ENCODE measurements at regions not wholly inside any gene's neighbourhood (a gene's known extent, or its start where the extent isn't known, plus 50 kb on each side); places are given as distances from the start of the nearest gene placed in this dataset.

DNA sequence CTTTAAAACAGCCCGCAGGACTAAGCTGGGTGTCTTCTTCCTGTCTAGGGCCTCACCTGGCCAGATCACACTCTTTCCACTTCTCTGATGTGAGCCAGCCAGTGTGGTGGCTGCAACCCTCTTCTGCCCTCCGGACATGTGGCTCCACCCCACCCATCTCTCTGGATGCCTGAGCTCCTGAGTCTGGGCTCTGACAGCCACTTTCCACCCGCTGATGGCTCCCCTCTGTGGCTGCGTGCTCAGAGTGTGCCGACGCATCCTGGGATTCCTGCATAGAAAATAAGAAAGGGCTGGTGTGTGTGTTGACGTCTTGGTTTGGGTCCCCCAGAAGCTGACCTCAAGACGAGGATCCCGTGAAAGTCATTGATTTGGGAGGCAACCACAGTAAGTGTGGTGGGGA is 181.6 kb downstream of the URI1 start:
- Mint-ChIP-seq H3K27me3 (ENCODE audit: low read depth) (no peaks in the 10 kb centered on the region), H3K4me3 (no peak overlapping the region), H3K4me1 (ENCODE audit: low read depth) (no peaks in the 10 kb centered on the region), H3K36me3 (ENCODE audit: low read depth) (no peaks in the 10 kb centered on the region), H3K27ac (no peak overlapping the region), H3K9me3 (ENCODE audit: insufficient read depth) (no peaks in the 10 kb centered on the region)
- POLR2A ChIA-PET, result interaction anchor here (0.6 kb wide), 1 partner anchor 671 kb away, joined by 3 read pairs; no protein-coding TSS in a partner anchor
- DNase-seq (no peak), ATAC-seq (no peak)
- CTCF ChIA-PET, result no interaction called here

DNA sequence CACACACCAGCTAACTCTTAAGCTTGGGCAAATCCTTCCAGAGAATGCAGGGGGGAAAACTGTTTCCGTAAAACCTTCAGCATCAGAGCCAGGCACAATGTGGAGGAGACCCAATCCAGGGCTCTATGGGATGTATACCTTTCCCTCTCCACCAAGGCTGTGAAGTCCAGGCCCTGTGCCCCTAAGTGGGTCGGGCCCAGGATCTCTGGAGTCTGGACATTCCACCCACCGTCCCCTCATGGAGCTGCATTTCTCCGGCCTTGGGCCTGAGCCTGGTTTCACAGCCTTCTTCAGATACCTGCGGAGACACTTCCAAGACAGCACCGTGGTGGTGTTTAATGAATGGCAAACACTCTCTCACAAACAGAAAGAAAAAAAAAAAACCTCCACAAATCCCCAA is 186.2 kb downstream of the URI1 start:
- Mint-ChIP-seq H3K27ac (no peak overlapping the region), H3K4me1 (ENCODE audit: low read depth) (no peaks in the 10 kb centered on the region), H3K27me3 (ENCODE audit: low read depth) (no peaks in the 10 kb centered on the region), H3K4me3 (no peak overlapping the region), H3K9me3 (ENCODE audit: insufficient read depth) (no peaks in the 10 kb centered on the region), H3K36me3 (ENCODE audit: low read depth) (no peaks in the 10 kb centered on the region)
- no peak for DNase-seq
- no peak for ATAC-seq
- ChIA-PET POLR2A (no interaction called here), CTCF (no interaction called here)

DNA sequence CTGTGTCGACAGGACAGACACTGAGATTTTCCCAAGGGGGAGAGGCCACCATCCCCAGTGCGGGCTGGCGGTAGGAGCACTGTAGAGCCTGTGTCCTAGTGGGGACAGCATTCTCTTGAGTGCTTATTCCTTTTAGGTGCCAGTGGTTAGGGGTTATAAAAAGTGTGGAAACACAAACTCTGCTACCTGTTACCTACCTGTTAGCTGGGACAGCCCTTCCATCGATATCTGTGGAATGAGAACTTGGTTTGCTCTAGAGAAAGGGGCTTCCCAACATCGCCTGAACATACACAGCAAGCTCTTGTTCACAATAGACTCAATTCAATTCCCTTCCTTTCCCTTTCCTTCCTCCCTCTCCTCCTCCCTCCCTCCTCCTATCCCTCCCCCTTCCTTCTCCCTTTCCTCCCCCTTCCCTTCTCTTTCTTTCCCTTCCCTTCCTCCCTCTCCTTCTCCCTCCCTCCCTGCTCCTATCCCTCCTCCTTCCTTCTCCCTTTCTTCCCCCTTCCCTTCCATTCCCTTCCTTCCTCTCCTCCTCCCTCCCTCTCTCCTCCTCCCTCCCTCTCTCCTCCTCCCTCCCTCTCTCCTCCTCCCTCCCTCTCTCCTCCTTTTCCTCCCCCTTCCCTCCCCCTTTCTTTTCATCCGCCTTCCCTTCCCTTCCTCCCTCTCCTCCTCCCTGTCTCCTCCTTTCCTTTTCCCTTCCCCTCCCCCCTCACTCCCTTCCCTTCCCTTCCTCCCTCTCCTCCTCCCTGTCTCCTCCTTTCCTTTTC is 188.5 kb downstream of the URI1 start:
- CTCF ChIA-PET, result no interaction called here

GRCh38 chr19:30131246-30131645 is 189.2 kb downstream of the URI1 start:
- CTCF ChIA-PET, result no interaction called here

More for the DNA sequence above, 188.5 kb downstream of the URI1 start:
- Mint-ChIP-seq H3K27me3 (ENCODE audit: low read depth) (peaks cover 4% of the 10 kb centered on the region), H3K27ac (no peak overlapping the region), H3K36me3 (ENCODE audit: low read depth) (no peaks in the 10 kb centered on the region), H3K4me1 (ENCODE audit: low read depth) (no peaks in the 10 kb centered on the region), H3K4me3 (no peak overlapping the region), H3K9me3 (ENCODE audit: insufficient read depth) (no peaks in the 10 kb centered on the region)
- POLR2A ChIA-PET, result no interaction called here
- no peak for DNase-seq
- no peak for ATAC-seq

GRCh38 chr19:30131722-30132291 is 189.8 kb downstream of the URI1 start:
- H3K27ac Mint-ChIP-seq, result no peak overlapping the region
- ChIA-PET CTCF (no interaction called here), POLR2A (no interaction called here)
- peaks cover 4% of the 10 kb centered on the region for H3K27me3 Mint-ChIP-seq (ENCODE audit: low read depth)
- no peak overlapping the region for H3K4me3 Mint-ChIP-seq
- no peaks in the 10 kb centered on the region for H3K36me3 Mint-ChIP-seq (ENCODE audit: low read depth)
- DNase-seq (no peak), ATAC-seq (no peak)
- H3K9me3 Mint-ChIP-seq (ENCODE audit: insufficient read depth), result no peaks in the 10 kb centered on the region
- H3K4me1 Mint-ChIP-seq (ENCODE audit: low read depth), result no peaks in the 10 kb centered on the region

More at GRCh38 chr19:30131246-30131645, 189.2 kb downstream of the URI1 start:
- DNase-seq (no peak), ATAC-seq (no peak)
- H3K36me3 Mint-ChIP-seq (ENCODE audit: low read depth), result no peaks in the 10 kb centered on the region
- POLR2A ChIA-PET, result no interaction called here
- H3K27me3 Mint-ChIP-seq (ENCODE audit: low read depth), result peaks cover 4% of the 10 kb centered on the region
- no peaks in the 10 kb centered on the region for H3K4me1 Mint-ChIP-seq (ENCODE audit: low read depth)
- H3K4me3 Mint-ChIP-seq, result no peak overlapping the region
- H3K9me3 Mint-ChIP-seq (ENCODE audit: insufficient read depth), result no peaks in the 10 kb centered on the region
- no peak overlapping the region for H3K27ac Mint-ChIP-seq

GRCh38 chr19:30132343-30133075 is 190.5 kb downstream of the URI1 start:
- DNase-seq (no peak), ATAC-seq (no peak)
- Mint-ChIP-seq H3K9me3 (ENCODE audit: insufficient read depth) (no peaks in the 10 kb centered on the region), H3K36me3 (ENCODE audit: low read depth) (no peaks in the 10 kb centered on the region), H3K4me1 (ENCODE audit: low read depth) (no peaks in the 10 kb centered on the region), H3K4me3 (no peak overlapping the region), H3K27me3 (ENCODE audit: low read depth) (peaks cover 4% of the 10 kb centered on the region), H3K27ac (no peak overlapping the region)
- POLR2A ChIA-PET, result no interaction called here
- CTCF ChIA-PET, result no interaction called here

- CTCF ChIA-PET, result no interaction called here
- Mint-ChIP-seq H3K36me3 (ENCODE audit: low read depth) (no peaks in the 10 kb centered on the region), H3K4me1 (ENCODE audit: low read depth) (no peaks in the 10 kb centered on the region), H3K27ac (no peak overlapping the region), H3K4me3 (no peak overlapping the region), H3K27me3 (ENCODE audit: low read depth) (peaks cover 4% of the 10 kb centered on the region), H3K9me3 (ENCODE audit: insufficient read depth) (no peaks in the 10 kb centered on the region)
- POLR2A ChIA-PET, result no interaction called here
- no peak for DNase-seq
- ATAC-seq, result no peak
These were observed 191.8 kb downstream of the URI1 start for GRCh38 chr19:30133803-30134202.

DNA sequence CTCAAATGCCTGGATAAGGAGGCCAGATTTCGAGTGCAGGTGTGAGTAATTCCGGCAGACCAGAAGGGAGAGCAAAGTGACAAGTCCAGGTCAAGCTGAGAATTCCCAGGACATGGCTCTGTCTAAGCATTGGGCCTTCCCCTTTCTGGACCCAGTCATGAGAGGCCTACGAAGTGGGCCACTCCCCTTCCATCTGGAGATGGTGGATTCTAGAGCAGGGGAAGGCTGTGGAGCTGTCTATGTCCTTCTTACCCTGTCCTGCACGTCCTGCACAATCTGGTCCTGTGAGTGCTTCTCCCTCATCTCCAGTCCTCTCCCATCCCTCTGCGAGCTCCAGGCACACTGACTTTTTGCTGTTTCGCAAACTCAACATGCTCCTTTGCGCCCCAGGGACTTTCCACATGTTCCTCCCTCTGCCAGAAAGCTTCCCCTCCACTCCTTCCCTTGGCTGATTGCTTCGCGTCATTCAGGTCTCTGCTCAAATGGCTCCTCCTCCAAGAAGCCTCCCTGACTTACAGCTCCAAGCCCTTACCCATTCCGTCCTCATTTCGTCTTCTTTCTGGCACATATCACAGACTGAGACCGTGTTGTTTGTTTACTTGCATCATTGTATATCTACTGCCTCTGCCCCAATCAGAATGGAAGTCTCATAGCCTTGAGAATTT is 193.2 kb downstream of the URI1 start:
- ATAC-seq, result no peak

GRCh38 chr19:30135797-30136196 is 193.8 kb downstream of the URI1 start:
- ChIA-PET CTCF (no interaction called here), POLR2A (no interaction called here)
- no peaks in the 10 kb centered on the region for H3K36me3 Mint-ChIP-seq (ENCODE audit: low read depth)
- H3K9me3 Mint-ChIP-seq (ENCODE audit: insufficient read depth), result no peaks in the 10 kb centered on the region
- DNase-seq (no peak), ATAC-seq (no peak)
- peaks cover 4% of the 10 kb centered on the region for H3K27me3 Mint-ChIP-seq (ENCODE audit: low read depth)
- no peak overlapping the region for H3K27ac Mint-ChIP-seq
- H3K4me3 Mint-ChIP-seq, result no peak overlapping the region
- no peaks in the 10 kb centered on the region for H3K4me1 Mint-ChIP-seq (ENCODE audit: low read depth)

More for the DNA sequence above, 193.2 kb downstream of the URI1 start:
- no peak for DNase-seq
- no peak overlapping the region for H3K27ac Mint-ChIP-seq
- no peak overlapping the region for H3K4me3 Mint-ChIP-seq
- ChIA-PET CTCF (no interaction called here), POLR2A (no interaction called here)
- no peaks in the 10 kb centered on the region for H3K4me1 Mint-ChIP-seq (ENCODE audit: low read depth)
- no peaks in the 10 kb centered on the region for H3K9me3 Mint-ChIP-seq (ENCODE audit: insufficient read depth)
- peaks cover 4% of the 10 kb centered on the region for H3K27me3 Mint-ChIP-seq (ENCODE audit: low read depth)
- H3K36me3 Mint-ChIP-seq (ENCODE audit: low read depth), result no peaks in the 10 kb centered on the region

- Mint-ChIP-seq H3K27ac (no peak overlapping the region), H3K36me3 (ENCODE audit: low read depth) (no peaks in the 10 kb centered on the region), H3K27me3 (ENCODE audit: low read depth) (peaks cover 4% of the 10 kb centered on the region), H3K4me1 (ENCODE audit: low read depth) (no peaks in the 10 kb centered on the region), H3K4me3 (no peak overlapping the region), H3K9me3 (ENCODE audit: insufficient read depth) (no peaks in the 10 kb centered on the region)
- no peak for DNase-seq
- ATAC-seq, result no peak
- CTCF ChIA-PET, result no interaction called here
- POLR2A ChIA-PET, result no interaction called here
These were observed 194.7 kb downstream of the URI1 start for GRCh38 chr19:30136611-30137195.

GRCh38 chr19:30137747-30138146 is 195.7 kb downstream of the URI1 start:
- ATAC-seq, result no peak

DNA sequence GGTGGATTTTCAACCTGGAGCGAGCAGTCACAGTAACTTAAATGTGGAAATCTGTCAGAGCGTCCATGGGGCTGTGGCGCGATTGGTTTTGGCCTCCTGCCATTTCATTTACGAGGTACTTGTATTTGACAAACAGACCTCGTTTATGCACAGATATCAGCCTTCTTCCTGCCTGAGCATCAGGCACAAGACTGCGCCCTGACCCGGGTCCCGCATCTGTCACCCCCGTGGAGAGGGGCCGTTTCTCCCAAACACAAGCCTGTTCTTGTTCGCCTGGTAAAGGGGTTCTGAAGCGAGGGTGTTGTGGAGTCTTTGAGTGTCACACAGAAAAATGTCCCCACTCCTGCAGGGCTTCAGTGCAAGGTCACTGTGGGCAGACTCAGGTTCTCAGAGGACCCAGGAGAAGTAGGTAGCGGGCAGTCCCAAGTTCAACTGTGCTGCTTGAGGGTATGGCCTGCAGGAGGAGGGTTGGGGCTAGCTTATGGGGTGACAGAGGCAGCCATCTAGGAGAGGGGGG is 202.3 kb downstream of the URI1 start:
- H3K36me3 Mint-ChIP-seq (ENCODE audit: low read depth), result no peaks in the 10 kb centered on the region
- H3K9me3 Mint-ChIP-seq (ENCODE audit: insufficient read depth), result no peaks in the 10 kb centered on the region
- DNase-seq, result no peak
- no peak overlapping the region for H3K4me3 Mint-ChIP-seq
- H3K27ac Mint-ChIP-seq, result no peak overlapping the region
- H3K4me1 Mint-ChIP-seq (ENCODE audit: low read depth), result no peaks in the 10 kb centered on the region
- H3K27me3 Mint-ChIP-seq (ENCODE audit: low read depth), result no peaks in the 10 kb centered on the region
- ChIA-PET CTCF (no interaction called here), POLR2A (no interaction called here)
- no peak for ATAC-seq

More at GRCh38 chr19:30137747-30138146, 195.7 kb downstream of the URI1 start:
- no peaks in the 10 kb centered on the region for H3K9me3 Mint-ChIP-seq (ENCODE audit: insufficient read depth)
- ChIA-PET CTCF (no interaction called here), POLR2A (no interaction called here)
- no peaks in the 10 kb centered on the region for H3K36me3 Mint-ChIP-seq (ENCODE audit: low read depth)
- no peaks in the 10 kb centered on the region for H3K4me1 Mint-ChIP-seq (ENCODE audit: low read depth)
- H3K27me3 Mint-ChIP-seq (ENCODE audit: low read depth), result peaks cover 4% of the 10 kb centered on the region
- no peak overlapping the region for H3K4me3 Mint-ChIP-seq
- DNase-seq, result no peak
- H3K27ac Mint-ChIP-seq, result no peak overlapping the region
